HepG2 (cell line): ENCODE measurements at regions not wholly inside any gene's neighbourhood (a gene's known extent, or its start where the extent isn't known, plus 50 kb on each side); places are given as distances from the start of the nearest gene placed in this dataset.

Experiments used
- ATAC-seq: fragments of 200-7000 bp; cut with Tn5 transposase; 3 replicates; pipeline ENCODE4 v1.9.1; 2020; ENCODE audit warnings: mild to moderate bottlenecking, moderate library complexity
- BruUV-seq: library from RNA; stranded (reverse); fragments of 400-500 nt; replicated peaks from 2 replicates; lab custom pipeline; 2021; lab: Mats Ljungman, UMichigan
- CTCF ChIA-PET: fragments of 300-600 bp; formaldehyde crosslinking; extraction: SDS; loops from one replicate; lab custom pipeline; 2021; ENCODE audit warnings: low total read pairs, inconsistent platforms, low intra/inter-chr PET ratio; lab: Yijun Ruan, JAX
- POLR2A ChIA-PET: fragments of 350-600 bp; sonication (Branson Sonifier 250); formaldehyde crosslinking; loops from one replicate; lab custom pipeline; 2020; ENCODE audit warnings: antibody characterized with exemption, inconsistent platforms; lab: Yijun Ruan, JAX
- DNase-seq: peaks from one replicate; pipeline ENCODE4 v3.0.0-alpha.2; 2015; ENCODE audit warnings: low spot score
- FAIRE-seq: peaks from 3 replicates; lab custom pipeline; 2011; peaks lifted over from hg19 to GRCh38; lab: Jason Lieb, UNC
- H2AFZ ChIP-seq: one replicate; pipeline ENCODE4 v1.6.1; 2011; ENCODE audit warnings: low read length, inconsistent platforms
- H3K27ac ChIP-seq: fragments of 300-600 bp; 3 replicates; pipeline ENCODE4 v1.8.0; 2011; ENCODE audit warnings: mixed run types, mild to moderate bottlenecking, mixed read lengths, low read length, inconsistent platforms; ENCODE audit not compliant: insufficient read depth; ENCODE audit errors: extremely low read length
- H3K27me3 ChIP-seq, 2 experiments: fragments of 200-600 bp in 1 of 2; 2 replicates in 1 of 2; 3 replicates in 1 of 2; pipeline versions ENCODE4 v1.6.0 to v1.8.0; 2011; ENCODE audit warnings: low read length in 2 of 2, mild to moderate bottlenecking in 2 of 2, moderate library complexity in 2 of 2, inconsistent platforms in 1 of 2; ENCODE audit not compliant: insufficient read depth in 2 of 2, control insufficient read depth in 1 of 2
- H3K36me3 ChIP-seq, 2 experiments: fragments of 200-600 bp in 1 of 2; replicated peaks in 1 of 2; 2 replicates in 1 of 2; 3 replicates in 1 of 2; pipeline versions ENCODE4 v1.5.1 to v1.8.0; 2011; ENCODE audit warnings: low read length in 2 of 2, inconsistent platforms in 1 of 2; ENCODE audit not compliant: insufficient read depth in 2 of 2, control insufficient read depth in 1 of 2
- H3K4me1 ChIP-seq: 2 replicates; pipeline ENCODE4 v1.5.1; 2012; ENCODE audit warnings: low read length, inconsistent platforms; ENCODE audit not compliant: insufficient read depth
- H3K4me2 ChIP-seq: 2 replicates; pipeline ENCODE4 v1.6.0; 2011; ENCODE audit warnings: low read depth, low read length, inconsistent platforms
- H3K4me3 ChIP-seq, 3 experiments: fragments of 200-600 bp in 1 of 3; sonication (generic), shearing (Covaris generic) in 1 of 3; replicated peaks in 1 of 3; 2 replicates each; pipeline ENCODE4 v1.5.1; 2011 to 2016; ENCODE audit warnings: low read length in 3 of 3, inconsistent platforms in 2 of 3, low read depth in 2 of 3, mild to moderate bottlenecking in 2 of 3, control low read depth in 1 of 3, mixed read lengths in 1 of 3; ENCODE audit not compliant: insufficient read depth in 1 of 3
- H3K79me2 ChIP-seq: one replicate; pipeline ENCODE4 v1.6.1; 2011; ENCODE audit warnings: low read length, inconsistent platforms; ENCODE audit not compliant: insufficient read depth
- H3K9ac ChIP-seq: 2 replicates; pipeline ENCODE4 v1.6.0; 2011; ENCODE audit warnings: mild to moderate bottlenecking, low read depth, low read length, inconsistent platforms; ENCODE audit not compliant: insufficient read depth
- H3K9me3 ChIP-seq: 2 replicates; pipeline ENCODE4 v1.5.1; 2012; ENCODE audit warnings: mild to moderate bottlenecking, low read length
- H4K20me1 ChIP-seq: 2 replicates; pipeline ENCODE4 v1.6.0; 2011; ENCODE audit warnings: inconsistent platforms, mild to moderate bottlenecking, low read length, moderate library complexity; ENCODE audit not compliant: insufficient read depth
- ATRX ChIP-seq: sonication (generic); formaldehyde crosslinking; IDR thresholded peaks from 2 replicates; pipeline ENCODE4 v1.4.0; 2020; ENCODE audit warnings: missing genetic modification reagents, borderline replicate concordance
- E2F1 ChIP-seq: sonication (generic); formaldehyde crosslinking; IDR thresholded peaks from 2 replicates; pipeline ENCODE4 v1.5.0; 2020; ENCODE audit warnings: missing genetic modification reagents
- FOXM1 ChIP-seq: sonication (generic); formaldehyde crosslinking; IDR thresholded peaks from 2 replicates; pipeline ENCODE4 v1.5.0; 2020; ENCODE audit warnings: missing genetic modification reagents
- GLI4 ChIP-seq: sonication (generic); formaldehyde crosslinking; IDR thresholded peaks from 2 replicates; pipeline ENCODE4 v1.5.1; 2020; ENCODE audit warnings: missing genetic modification reagents, mild to moderate bottlenecking, moderate library complexity, borderline replicate concordance
- GMEB2 ChIP-seq: IDR thresholded peaks from 2 replicates; pipeline ENCODE4 v1.6.1; 2016; ENCODE audit warnings: missing biosample characterization, missing genetic modification reagents, low read depth
- SP4 ChIP-seq: sonication (generic); formaldehyde crosslinking; IDR thresholded peaks from 2 replicates; pipeline ENCODE4 v1.8.1; 2023; ENCODE audit warnings: mild to moderate bottlenecking, missing genetic modification reagents
- TEF ChIP-seq: sonication (generic); formaldehyde crosslinking; IDR thresholded peaks from 2 replicates; pipeline ENCODE4 v1.5.0; 2020; ENCODE audit warnings: missing genetic modification reagents
- TSC22D2 ChIP-seq: sonication (generic); formaldehyde crosslinking; IDR thresholded peaks from 2 replicates; pipeline ENCODE4 v1.5.1; 2020; ENCODE audit warnings: missing genetic modification reagents, mild to moderate bottlenecking, borderline replicate concordance
- UBTF ChIP-seq: sonication (generic); formaldehyde crosslinking; IDR thresholded peaks from 2 replicates; pipeline ENCODE4 v1.4.0; 2020; ENCODE audit warnings: mild to moderate bottlenecking, missing genetic modification reagents
- ZFP37 ChIP-seq: sonication (generic); formaldehyde crosslinking; IDR thresholded peaks from 2 replicates; pipeline ENCODE4 v1.4.0; 2020; ENCODE audit warnings: missing genetic modification reagents, borderline replicate concordance
- ZNF121 ChIP-seq: sonication (generic); formaldehyde crosslinking; IDR thresholded peaks from 2 replicates; pipeline ENCODE4 v1.5.0; 2020; ENCODE audit warnings: mild to moderate bottlenecking, missing genetic modification reagents
- ZNF451 ChIP-seq: sonication (generic); formaldehyde crosslinking; IDR thresholded peaks from 2 replicates; pipeline ENCODE4 v1.5.0; 2020; ENCODE audit warnings: mild to moderate bottlenecking, missing genetic modification reagents
- ZNF460 ChIP-seq: sonication (generic); formaldehyde crosslinking; IDR thresholded peaks from 2 replicates; pipeline ENCODE4 v1.5.1; 2020; ENCODE audit warnings: missing genetic modification reagents, mild to moderate bottlenecking, borderline replicate concordance
- ZNF678 ChIP-seq: sonication (generic); formaldehyde crosslinking; IDR thresholded peaks from 2 replicates; pipeline ENCODE4 v1.4.0; 2020; ENCODE audit warnings: mild to moderate bottlenecking, missing genetic modification reagents
- WGBS: methylation state at CpG from one replicate; pipeline ENCODE4 v1.1.6; 2017; ENCODE audit warnings: low lambda C conversion rate; 5-methylcytosine and 5-hydroxymethylcytosine counted together
- in situ Hi-C: cut with HindIII; loops from 2 replicates; pipeline ENCODE4 v1.10.0; 2017; ENCODE audit warnings: low pct_unique_long_range_greater_than_20kb; ENCODE audit not compliant: extremely low pct_ligation_motif_present
- intact Hi-C: fragments of 100-400 bp; cut with micrococcal nuclease; formaldehyde crosslinking; loops from one replicate; pipeline ENCODE4 v1.10.0; 2022; ENCODE audit not compliant: unreplicated experiment
- TF ChIP-seq, protein P1 (sequence below): sonication (generic); formaldehyde crosslinking; conservative IDR thresholded peaks from 2 replicates; pipeline ENCODE4 v1.8.0; 2022; ENCODE audit warnings: mild to moderate bottlenecking, moderate library complexity, missing genetic modification reagents
- TF ChIP-seq, protein P2 (sequence below): sonication (generic); formaldehyde crosslinking; IDR thresholded peaks from 2 replicates; pipeline ENCODE4 v1.4.0; 2020; ENCODE audit warnings: missing genetic modification reagents

GRCh38 chr5:20224046-20224445, 236.0 kb upstream of the CDH18 start:
- Histone ChIP-seq H3K9me3 (peaks cover 44% of the 10 kb centered on the region), H3K79me2 (no peaks in the 10 kb centered on the region), H3K4me2 (no peak overlapping the region), H3K27ac (no peak overlapping the region), H3K4me1 (no peaks in the 10 kb centered on the region), H3K36me3 (no peaks in the 10 kb centered on the region), H3K27me3 (no peaks in the 10 kb centered on the region; a peak in 1 of 5 replicates), H4K20me1 (no peaks in the 10 kb centered on the region), H2AFZ (no peak overlapping the region), H3K4me3 (no peak overlapping the region), H3K9ac (no peak overlapping the region)
- ATAC-seq (no peak), FAIRE-seq (no peak), DNase-seq (no peak)
- no TSS peak for BruUV-seq
- in situ Hi-C loops: no loop called here
- ChIA-PET POLR2A (no interaction called here), CTCF (no interaction called here)
- intact Hi-C loops: no loop called here
- WGBS: 0% methylated on average over 1 of the region's 1 CpG
- no peak for TF ChIP-seq GMEB2 (CRISPR knock-in tag)
- TF ChIP-seq UBTF (CRISPR knock-in tag): no peak
- no peak for TF ChIP-seq E2F1 (CRISPR knock-in tag)
- no peak for TF ChIP-seq GLI4 (CRISPR knock-in tag)
- TF ChIP-seq ZNF460 (CRISPR knock-in tag): no peak
- no peak for TF ChIP-seq ZNF678 (CRISPR knock-in tag)
- no peak for TF ChIP-seq TEF (CRISPR knock-in tag)
- TF ChIP-seq, protein P1, sequence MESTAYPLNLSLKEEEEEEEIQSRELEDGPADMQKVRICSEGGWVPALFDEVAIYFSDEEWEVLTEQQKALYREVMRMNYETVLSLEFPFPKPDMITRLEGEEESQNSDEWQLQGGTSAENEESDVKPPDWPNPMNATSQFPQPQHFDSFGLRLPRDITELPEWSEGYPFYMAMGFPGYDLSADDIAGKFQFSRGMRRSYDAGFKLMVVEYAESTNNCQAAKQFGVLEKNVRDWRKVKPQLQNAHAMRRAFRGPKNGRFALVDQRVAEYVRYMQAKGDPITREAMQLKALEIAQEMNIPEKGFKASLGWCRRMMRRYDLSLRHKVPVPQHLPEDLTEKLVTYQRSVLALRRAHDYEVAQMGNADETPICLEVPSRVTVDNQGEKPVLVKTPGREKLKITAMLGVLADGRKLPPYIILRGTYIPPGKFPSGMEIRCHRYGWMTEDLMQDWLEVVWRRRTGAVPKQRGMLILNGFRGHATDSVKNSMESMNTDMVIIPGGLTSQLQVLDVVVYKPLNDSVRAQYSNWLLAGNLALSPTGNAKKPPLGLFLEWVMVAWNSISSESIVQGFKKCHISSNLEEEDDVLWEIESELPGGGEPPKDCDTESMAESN (CRISPR knock-in tag): no peak
- TF ChIP-seq ATRX: no peak
- TF ChIP-seq, protein P2, sequence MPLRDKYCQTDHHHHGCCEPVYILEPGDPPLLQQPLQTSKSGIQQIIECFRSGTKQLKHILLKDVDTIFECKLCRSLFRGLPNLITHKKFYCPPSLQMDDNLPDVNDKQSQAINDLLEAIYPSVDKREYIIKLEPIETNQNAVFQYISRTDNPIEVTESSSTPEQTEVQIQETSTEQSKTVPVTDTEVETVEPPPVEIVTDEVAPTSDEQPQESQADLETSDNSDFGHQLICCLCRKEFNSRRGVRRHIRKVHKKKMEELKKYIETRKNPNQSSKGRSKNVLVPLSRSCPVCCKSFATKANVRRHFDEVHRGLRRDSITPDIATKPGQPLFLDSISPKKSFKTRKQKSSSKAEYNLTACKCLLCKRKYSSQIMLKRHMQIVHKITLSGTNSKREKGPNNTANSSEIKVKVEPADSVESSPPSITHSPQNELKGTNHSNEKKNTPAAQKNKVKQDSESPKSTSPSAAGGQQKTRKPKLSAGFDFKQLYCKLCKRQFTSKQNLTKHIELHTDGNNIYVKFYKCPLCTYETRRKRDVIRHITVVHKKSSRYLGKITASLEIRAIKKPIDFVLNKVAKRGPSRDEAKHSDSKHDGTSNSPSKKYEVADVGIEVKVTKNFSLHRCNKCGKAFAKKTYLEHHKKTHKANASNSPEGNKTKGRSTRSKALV: no peak
- TF ChIP-seq FOXM1 (CRISPR knock-in tag): no peak
- TF ChIP-seq SP4 (CRISPR knock-in tag): no peak
- no peak for TF ChIP-seq ZFP37 (CRISPR knock-in tag)
- TF ChIP-seq TSC22D2 (CRISPR knock-in tag): no peak
- no peak for TF ChIP-seq ZNF451 (CRISPR knock-in tag)
- TF ChIP-seq ZNF121 (CRISPR knock-in tag): no peak
